ENCODE measurements at regions not wholly inside any gene's neighbourhood (a gene's known extent, or its start where the extent isn't known, plus 50 kb on each side); places are given as distances from the start of the nearest gene placed in this dataset.

- DNase-seq: no peak
Measured at GRCh38 chr18:78925557-78926242, 53.9 kb upstream of the SALL3 start.

GRCh38 chr18:78926243-78926615, 53.4 kb upstream of the SALL3 start:
- DNase-seq: no peak

DNA sequence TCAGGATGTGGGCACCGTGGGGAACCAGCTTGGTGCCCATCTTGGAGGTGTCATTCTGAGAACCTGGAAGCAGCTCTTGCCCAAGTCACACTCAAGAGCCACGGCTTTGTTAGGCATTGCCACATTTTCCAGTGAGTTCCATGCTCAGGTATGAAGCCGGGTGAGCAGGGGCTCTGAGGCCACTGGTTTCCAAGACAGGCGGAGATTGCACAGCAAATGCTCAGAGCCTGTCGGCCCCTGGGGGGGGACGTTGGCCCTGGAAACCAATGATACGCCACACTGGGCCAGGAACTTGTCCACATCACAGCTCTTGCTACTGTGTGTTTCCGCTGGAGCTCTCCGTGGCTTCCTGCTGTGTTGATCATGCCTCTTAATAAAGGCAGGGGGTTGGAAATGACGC, 52.5 kb upstream of the SALL3 start:
- DNase-seq: no peak

DNA sequence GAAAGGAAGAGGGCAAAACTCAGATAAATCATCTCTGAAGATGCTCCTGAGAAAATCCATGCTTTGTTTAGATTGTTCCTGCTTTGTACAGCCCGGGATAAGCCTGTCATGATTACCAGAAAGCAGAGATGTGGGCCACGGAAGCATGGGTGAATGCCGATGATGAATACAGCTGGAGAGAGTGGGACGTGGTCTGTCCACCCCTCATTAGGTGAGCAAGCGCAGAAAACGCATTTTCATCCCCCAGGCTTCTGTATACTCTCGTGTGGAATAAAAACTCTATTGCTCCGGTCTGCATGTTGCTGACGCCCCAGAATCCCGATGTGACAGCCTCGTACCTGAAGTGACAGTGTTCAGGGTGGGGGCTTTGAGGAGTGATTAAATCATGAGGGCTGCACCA, 52.0 kb upstream of the SALL3 start:
- no peak for DNase-seq

- DNase-seq: no peak
Measured at GRCh38 chr18:78928076-78928475, 51.5 kb upstream of the SALL3 start.

- DNase-seq: no peak
Measured at GRCh38 chr18:78929516-78929915, 50.1 kb upstream of the SALL3 start.
